IPS-NIHi11 (cell line): ENCODE measurements at regions not wholly inside any gene's neighbourhood (a gene's known extent, or its start where the extent isn't known, plus 50 kb on each side); places are given as distances from the start of the nearest gene placed in this dataset.
"Not testable (repeated sequence)": the region's sequence is repeated elsewhere in the genome, so short reads cannot be mapped to it uniquely, and the experiment has no call there.

Experiments
- DNase-seq: peaks from one replicate; pipeline ENCODE4 v3.0.0; 2012; ENCODE audit warnings: mixed read lengths, low spot score

GRCh38 chr7:89401099-89401498 lies 605.6 kb upstream of the TEX47 start:
- DNase-seq = no peak

DNA sequence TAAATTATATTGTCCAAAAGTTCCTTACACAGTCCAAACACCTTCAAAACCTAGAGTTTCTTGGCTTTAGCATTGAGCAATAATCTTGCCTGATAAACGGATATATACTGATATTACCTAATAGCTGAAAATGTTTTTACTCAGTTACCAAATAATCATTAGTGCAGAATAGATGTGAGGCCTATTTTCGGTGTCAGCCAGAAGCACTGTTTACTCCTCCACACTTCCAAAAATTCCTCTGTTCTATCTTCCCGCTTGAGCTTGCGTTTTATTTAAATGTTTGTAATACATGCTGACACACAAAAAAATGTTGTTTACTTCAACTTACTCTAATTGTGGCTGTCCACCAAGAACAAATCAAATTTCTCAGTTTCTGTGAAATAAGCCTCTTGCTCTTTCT lies 606.2 kb upstream of the TEX47 start:
- DNase-seq = no peak

GRCh38 chr7:89451911-89452310 lies 656.4 kb upstream of the TEX47 start:
- no peak for DNase-seq

GRCh38 chr7:89456556-89456955 lies 661.0 kb upstream of the TEX47 start:
- no peak for DNase-seq

GRCh38 chr7:89458114-89458513 lies 662.6 kb upstream of the TEX47 start:
- no peak for DNase-seq

DNA sequence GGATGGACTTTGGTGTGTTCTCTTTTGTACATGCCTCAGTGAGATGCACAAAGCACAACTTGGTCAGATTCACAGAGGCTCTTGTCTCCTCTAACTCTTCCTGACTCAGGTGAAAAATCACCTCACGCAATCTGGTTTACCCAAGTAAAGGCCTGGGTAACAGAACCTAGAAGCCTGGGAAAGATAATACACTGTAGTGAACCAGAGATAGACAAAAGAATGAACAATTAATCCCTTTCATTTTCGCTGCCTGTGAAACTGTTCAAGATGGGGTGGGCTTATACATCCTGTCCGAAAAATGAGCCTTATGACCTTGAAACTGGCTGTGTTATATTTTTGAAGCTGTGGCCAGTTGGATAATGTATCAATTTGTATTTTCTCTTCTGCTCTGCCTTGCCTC lies 678.9 kb upstream of the TEX47 start:
- no peak for DNase-seq

GRCh38 chr7:89477991-89478390 lies 676.3 kb upstream of the STEAP1 start:
- peak; percentile 9 for DNase-seq

GRCh38 chr7:89495704-89496103 lies 658.6 kb upstream of the STEAP1 start:
- no peak for DNase-seq

DNA sequence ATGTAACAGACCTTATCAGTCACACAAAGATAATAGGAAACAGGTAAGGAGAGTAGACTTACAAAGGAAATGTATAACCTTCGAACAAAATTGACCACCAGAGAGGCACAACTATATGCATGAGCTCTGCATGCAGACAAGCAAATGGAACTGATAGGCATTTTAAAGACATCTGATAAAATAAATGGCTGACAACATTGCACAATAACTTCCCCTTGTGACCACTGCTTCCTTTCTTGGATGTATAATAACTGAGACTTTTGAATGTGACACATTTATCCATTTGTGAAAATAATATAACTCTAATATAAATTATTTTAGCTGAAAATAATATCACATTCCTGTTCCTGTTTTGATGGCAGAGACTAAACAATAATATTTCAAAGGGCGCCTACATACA lies 654.2 kb upstream of the STEAP1 start:
- DNase-seq = no peak

GRCh38 chr7:89503281-89503680 lies 651.0 kb upstream of the STEAP1 start:
- DNase-seq = no peak

- no peak for DNase-seq
Observed at GRCh38 chr7:89507034-89507433, 647.2 kb upstream of the STEAP1 start.

DNA sequence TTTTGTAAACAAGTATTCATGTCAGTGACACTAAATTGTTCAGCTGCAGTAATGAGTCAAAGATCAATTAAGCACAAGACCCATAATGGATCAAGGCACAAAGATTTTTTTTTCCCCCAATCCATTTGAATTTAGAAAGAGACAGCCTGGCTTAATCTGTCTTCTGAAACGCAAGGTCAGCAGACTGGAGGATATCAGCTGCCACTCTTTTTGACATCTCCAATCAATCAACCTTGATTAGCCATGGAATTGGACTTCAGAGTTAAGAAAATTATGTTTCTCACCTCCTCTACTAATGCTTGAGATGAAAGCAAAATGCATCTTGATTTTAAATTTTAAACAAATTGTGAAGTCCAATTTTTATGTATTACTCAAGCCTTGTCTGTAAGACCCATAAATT lies 642.4 kb upstream of the STEAP1 start:
- no peak for DNase-seq

GRCh38 chr7:89514970-89515369 lies 639.3 kb upstream of the STEAP1 start:
- DNase-seq = no peak

GRCh38 chr7:89517815-89518214 lies 636.5 kb upstream of the STEAP1 start:
- no peak for DNase-seq

- DNase-seq = no peak
Observed at GRCh38 chr7:89549768-89550167, 604.5 kb upstream of the STEAP1 start.

GRCh38 chr7:89554209-89554608 lies 600.1 kb upstream of the STEAP1 start:
- DNase-seq = no peak

- DNase-seq = no peak
Observed at GRCh38 chr7:89559596-89559995, 594.7 kb upstream of the STEAP1 start.

- peak; percentile 14 for DNase-seq
Observed at GRCh38 chr7:89563597-89563996, 590.7 kb upstream of the STEAP1 start.

- DNase-seq = no peak
Observed at GRCh38 chr7:89584896-89585295, 569.4 kb upstream of the STEAP1 start.

GRCh38 chr7:89593125-89593524 lies 561.1 kb upstream of the STEAP1 start:
- DNase-seq = no peak

GRCh38 chr7:89602984-89603383 lies 551.3 kb upstream of the STEAP1 start:
- DNase-seq = no peak

DNA sequence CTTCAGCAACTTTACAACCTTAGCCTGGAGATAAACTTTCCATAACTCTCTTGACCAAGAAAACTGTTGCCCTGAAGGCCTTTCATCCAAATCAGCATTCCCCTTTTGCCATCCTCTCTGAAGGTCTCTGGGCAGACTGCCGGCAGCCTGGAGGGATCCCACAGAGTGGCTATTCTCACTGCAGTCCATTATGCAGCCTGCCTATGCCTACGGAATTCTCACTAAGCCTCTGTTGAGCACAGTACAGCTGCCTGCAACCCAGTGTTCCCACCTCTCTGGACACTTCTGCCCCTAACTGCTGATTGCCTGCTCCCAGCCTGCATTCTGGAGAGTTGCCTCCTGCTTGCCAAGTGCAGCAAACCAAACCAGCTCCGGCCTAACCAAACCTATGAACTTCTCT lies 548.9 kb upstream of the STEAP1 start:
- peak; percentile 14 for DNase-seq

- DNase-seq = no peak
Observed at GRCh38 chr7:89606511-89606910, 547.8 kb upstream of the STEAP1 start.

- DNase-seq = no peak
Observed at GRCh38 chr7:89607792-89608191, 546.5 kb upstream of the STEAP1 start.

DNA sequence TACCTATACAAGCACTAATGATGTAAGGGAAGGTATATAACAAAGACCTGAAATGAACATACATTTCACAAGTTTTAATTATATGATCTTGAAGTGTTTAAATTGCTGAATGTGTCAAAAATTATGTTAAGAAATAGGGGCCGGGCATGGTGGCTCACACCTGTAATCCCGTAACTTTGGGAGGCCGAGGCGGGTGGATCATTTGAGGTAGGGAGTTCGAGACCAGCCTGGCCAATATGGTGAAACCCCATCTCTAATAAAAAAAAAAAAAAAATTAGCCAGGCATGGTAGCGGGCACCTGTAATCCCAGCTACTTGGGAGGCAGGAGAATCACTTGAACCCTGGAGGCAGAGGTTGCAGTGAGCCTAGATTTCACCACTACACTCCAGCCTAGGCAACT lies 537.4 kb upstream of the STEAP1 start:
- DNase-seq = not testable (repeated sequence)
